ENCODE measurements at regions not wholly inside any gene's neighbourhood (a gene's known extent, or its start where the extent isn't known, plus 50 kb on each side); places are given as distances from the start of the nearest gene placed in this dataset.
"Not testable (repeated sequence)": the region's sequence is repeated elsewhere in the genome, so short reads cannot be mapped to it uniquely, and the experiment has no call there.

DNA sequence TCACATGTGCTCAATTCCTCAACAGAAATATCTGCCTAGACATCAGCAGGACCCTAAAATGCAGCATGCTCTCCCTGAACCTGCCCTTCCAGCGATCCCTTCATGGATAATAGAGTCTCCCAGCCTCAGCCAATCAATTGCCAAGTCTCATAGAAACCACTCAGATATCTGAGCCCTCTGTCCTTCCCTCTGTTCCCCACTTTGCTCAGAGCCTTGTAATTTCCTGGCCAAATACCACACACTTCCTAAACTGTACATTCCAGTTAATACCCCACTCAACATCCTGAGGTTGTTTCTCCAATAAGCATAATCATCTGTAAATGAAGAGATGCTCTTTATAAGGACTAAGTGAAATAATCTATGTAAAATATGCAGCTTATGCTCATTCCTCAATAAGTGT, 59.3 kb upstream of the PTGFRN start:
- Histone ChIP-seq H3K4me1 (ENCODE audit: insufficient read depth, low read length, poor library complexity, severe bottlenecking) (no peaks in the 10 kb centered on the region), H4K20me1 (ENCODE audit: insufficient read depth, low read length, poor library complexity, severe bottlenecking) (no peaks in the 10 kb centered on the region), H3K9me3 (ENCODE audit: insufficient read depth, low read depth, low read length) (no peaks in the 10 kb centered on the region), H3K9me2 (replicated peaks; ENCODE audit: low read depth, low read length) (no peaks in the 10 kb centered on the region), H3K4me2 (ENCODE audit: low read depth, low read length, poor library complexity, severe bottlenecking) (no peak overlapping the region), H3K9ac (ENCODE audit: low read depth, low read length, poor library complexity, severe bottlenecking) (no peak overlapping the region), H3K79me2 (ENCODE audit: insufficient read depth, low read length) (no peaks in the 10 kb centered on the region), H3F3A (ENCODE audit: low read depth) (no peaks in the 10 kb centered on the region), H3K4me3 (ENCODE audit: low read length, poor library complexity, severe bottlenecking) (no peak overlapping the region), H3K27me3 (ENCODE audit: insufficient read depth, low read length, poor library complexity, severe bottlenecking) (no peaks in the 10 kb centered on the region), H2AFZ (ENCODE audit: low read length) (no peak overlapping the region), H3K36me3 (ENCODE audit: insufficient read depth, low read length) (no peaks in the 10 kb centered on the region)
- no peak for TF ChIP-seq EZH2phosphoT487 (IDR thresholded peaks at IDR 0.05; ENCODE audit: borderline replicate concordance)
- no peak for TF ChIP-seq CTCF (conservative IDR thresholded peaks at IDR 0.05; ENCODE audit: low read length)

DNA sequence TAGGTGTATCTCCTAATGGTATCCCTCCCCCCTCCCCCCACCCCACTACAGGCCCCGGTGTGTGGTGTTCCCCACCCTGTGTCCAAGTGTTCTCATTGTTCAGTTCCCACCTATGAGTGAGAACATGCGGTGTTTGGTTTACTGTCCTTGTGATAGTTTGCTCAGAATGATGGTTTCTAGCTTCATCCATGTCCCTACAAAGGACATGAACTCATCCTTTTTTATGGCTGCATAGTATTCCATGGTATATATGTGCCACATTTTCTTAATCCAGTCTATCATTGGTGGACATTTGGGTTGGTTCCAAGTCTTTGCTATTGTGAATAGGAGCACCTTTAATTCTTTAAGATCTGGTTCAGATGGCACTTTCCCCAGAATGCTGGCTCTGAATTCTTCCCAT, 58.5 kb upstream of the PTGFRN start:
- not testable (repeated sequence) for H3K4me2 ChIP-seq (ENCODE audit: low read depth, low read length, poor library complexity, severe bottlenecking); H3K79me2 ChIP-seq (ENCODE audit: insufficient read depth, low read length); H3K27me3 ChIP-seq (ENCODE audit: insufficient read depth, low read length, poor library complexity, severe bottlenecking); H3K9me2 ChIP-seq (replicated peaks; ENCODE audit: low read depth, low read length); H3F3A ChIP-seq (ENCODE audit: low read depth); H3K4me1 ChIP-seq (ENCODE audit: insufficient read depth, low read length, poor library complexity, severe bottlenecking); H3K4me3 ChIP-seq (ENCODE audit: low read length, poor library complexity, severe bottlenecking); H3K9me3 ChIP-seq (ENCODE audit: insufficient read depth, low read depth, low read length); H4K20me1 ChIP-seq (ENCODE audit: insufficient read depth, low read length, poor library complexity, severe bottlenecking); H3K36me3 ChIP-seq (ENCODE audit: insufficient read depth, low read length); H2AFZ ChIP-seq (ENCODE audit: low read length); H3K9ac ChIP-seq (ENCODE audit: low read depth, low read length, poor library complexity, severe bottlenecking)

DNA sequence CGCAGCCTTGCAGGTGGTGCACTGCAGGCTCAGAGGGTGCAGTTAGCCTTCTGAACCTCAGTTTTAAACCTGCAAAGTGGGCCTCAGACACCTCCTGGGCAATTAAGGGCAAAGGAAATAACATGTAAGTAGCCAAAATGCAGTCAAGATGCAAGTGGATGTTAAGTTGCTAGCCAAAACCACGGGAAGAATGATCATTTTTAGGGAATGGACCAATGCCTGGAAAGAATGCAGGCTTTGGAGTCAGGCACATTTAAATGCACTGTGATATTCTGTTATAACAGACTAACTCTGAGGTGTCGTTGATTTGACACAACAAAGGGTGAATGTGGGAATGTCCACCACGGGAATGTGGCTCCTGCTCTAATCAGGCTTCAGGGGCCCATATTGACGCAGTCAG, 57.9 kb upstream of the PTGFRN start:
- no peaks in the 10 kb centered on the region for H3K36me3 ChIP-seq (ENCODE audit: insufficient read depth, low read length)
- no peaks in the 10 kb centered on the region for H3K9me2 ChIP-seq (replicated peaks; ENCODE audit: low read depth, low read length)
- H3K27me3 ChIP-seq (ENCODE audit: insufficient read depth, low read length, poor library complexity, severe bottlenecking): no peaks in the 10 kb centered on the region
- H3K4me3 ChIP-seq (ENCODE audit: low read length, poor library complexity, severe bottlenecking): no peak overlapping the region
- H2AFZ ChIP-seq (ENCODE audit: low read length): no peak overlapping the region
- H3K9me3 ChIP-seq (ENCODE audit: insufficient read depth, low read depth, low read length): no peaks in the 10 kb centered on the region
- H4K20me1 ChIP-seq (ENCODE audit: insufficient read depth, low read length, poor library complexity, severe bottlenecking): no peaks in the 10 kb centered on the region
- no peak for TF ChIP-seq EZH2phosphoT487 (IDR thresholded peaks at IDR 0.05; ENCODE audit: borderline replicate concordance)
- H3F3A ChIP-seq (ENCODE audit: low read depth): no peaks in the 10 kb centered on the region
- no peaks in the 10 kb centered on the region for H3K4me1 ChIP-seq (ENCODE audit: insufficient read depth, low read length, poor library complexity, severe bottlenecking)
- H3K4me2 ChIP-seq (ENCODE audit: low read depth, low read length, poor library complexity, severe bottlenecking): no peak overlapping the region
- H3K9ac ChIP-seq (ENCODE audit: low read depth, low read length, poor library complexity, severe bottlenecking): no peak overlapping the region
- no peaks in the 10 kb centered on the region for H3K79me2 ChIP-seq (ENCODE audit: insufficient read depth, low read length)

DNA sequence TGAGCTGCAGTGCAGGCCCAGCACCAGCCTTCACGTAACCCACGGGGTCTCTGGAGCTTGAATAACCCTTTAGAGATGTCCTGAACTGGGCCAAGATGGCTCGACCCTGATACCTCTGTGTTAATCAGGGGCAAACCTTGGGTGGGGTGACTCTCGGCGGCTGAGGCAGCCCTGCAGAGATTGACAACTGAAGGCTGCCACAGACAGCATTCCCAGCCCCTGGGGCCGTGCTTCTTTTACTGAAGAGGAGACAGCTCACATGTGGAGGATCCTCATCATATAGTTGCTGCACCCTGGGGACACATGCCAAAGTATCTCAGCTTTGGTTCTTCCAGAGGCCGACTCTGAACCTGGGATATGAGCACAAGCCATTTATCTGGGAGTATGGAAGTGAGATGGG, 57.3 kb upstream of the PTGFRN start:
- H3K9me2 ChIP-seq (replicated peaks; ENCODE audit: low read depth, low read length): no peaks in the 10 kb centered on the region
- H3K9ac ChIP-seq (ENCODE audit: low read depth, low read length, poor library complexity, severe bottlenecking): no peak overlapping the region
- H3K79me2 ChIP-seq (ENCODE audit: insufficient read depth, low read length): no peaks in the 10 kb centered on the region
- H3K36me3 ChIP-seq (ENCODE audit: insufficient read depth, low read length): no peaks in the 10 kb centered on the region
- no peaks in the 10 kb centered on the region for H3F3A ChIP-seq (ENCODE audit: low read depth)
- H3K4me1 ChIP-seq (ENCODE audit: insufficient read depth, low read length, poor library complexity, severe bottlenecking): no peaks in the 10 kb centered on the region
- no peaks in the 10 kb centered on the region for H3K9me3 ChIP-seq (ENCODE audit: insufficient read depth, low read depth, low read length)
- H4K20me1 ChIP-seq (ENCODE audit: insufficient read depth, low read length, poor library complexity, severe bottlenecking): no peaks in the 10 kb centered on the region
- no peak overlapping the region for H2AFZ ChIP-seq (ENCODE audit: low read length)
- H3K4me2 ChIP-seq (ENCODE audit: low read depth, low read length, poor library complexity, severe bottlenecking): no peak overlapping the region
- H3K4me3 ChIP-seq (ENCODE audit: low read length, poor library complexity, severe bottlenecking): no peak overlapping the region
- no peak for TF ChIP-seq EZH2phosphoT487 (IDR thresholded peaks at IDR 0.05; ENCODE audit: borderline replicate concordance)
- TF ChIP-seq CTCF (conservative IDR thresholded peaks at IDR 0.05; ENCODE audit: low read length): no peak
- H3K27me3 ChIP-seq (ENCODE audit: insufficient read depth, low read length, poor library complexity, severe bottlenecking): no peaks in the 10 kb centered on the region
